Adipose tissue (tissue), 3 donors: ENCODE measurements at regions not wholly inside any gene's neighbourhood (a gene's known extent, or its start where the extent isn't known, plus 50 kb on each side); places are given as distances from the start of the nearest gene placed in this dataset.

Experiments
- H3K27ac ChIP-seq: one replicate; pipeline ENCODE4 v1.5.1; 2013; ENCODE audit warnings: low read depth, low read length
- WGBS, 3 donors: extraction: QIAGEN DNeasy Blood & Tissue Kit; methylation state at CpG; one replicate each; pipeline ENCODE4 v1.1.7; 2013; 5-methylcytosine and 5-hydroxymethylcytosine counted together
- donor health status: healthy with polysubstance abuse.
- donor health status: Bipolar disorder and iron deficiency.
- donor health status: healthy.

- H3K27ac ChIP-seq: no peak overlapping the region
- WGBS, 3 donors: 72 to 88% (median 75%) methylated on average over 5 of the region's 5 CpGs
These were observed 223.9 kb downstream of the TGFB2 start for GRCh38 chr1:218568962-218569550.

DNA sequence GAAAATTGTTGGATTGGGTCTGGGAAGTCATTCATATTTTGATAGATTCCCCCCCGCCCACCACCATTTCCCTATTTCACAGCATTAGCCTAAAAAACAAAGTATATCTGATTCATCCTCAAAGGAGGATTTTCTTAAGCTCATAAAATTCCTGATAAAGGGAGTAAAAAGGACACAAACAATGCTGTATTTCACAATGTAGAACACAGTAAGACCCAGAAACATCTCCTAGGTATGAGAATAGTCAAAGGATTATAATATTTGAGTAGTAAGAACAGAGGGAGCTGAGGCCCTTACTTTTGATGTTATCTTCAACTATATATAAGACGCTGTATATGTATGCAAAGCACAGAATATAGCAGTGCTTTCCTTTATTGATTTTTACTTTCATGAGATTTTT is 225.3 kb downstream of the TGFB2 start:
- no peak overlapping the region for H3K27ac ChIP-seq
- 71 to 94% (median 91%) methylated on average over 2 of the region's 2 CpGs for WGBS, 3 donors

DNA sequence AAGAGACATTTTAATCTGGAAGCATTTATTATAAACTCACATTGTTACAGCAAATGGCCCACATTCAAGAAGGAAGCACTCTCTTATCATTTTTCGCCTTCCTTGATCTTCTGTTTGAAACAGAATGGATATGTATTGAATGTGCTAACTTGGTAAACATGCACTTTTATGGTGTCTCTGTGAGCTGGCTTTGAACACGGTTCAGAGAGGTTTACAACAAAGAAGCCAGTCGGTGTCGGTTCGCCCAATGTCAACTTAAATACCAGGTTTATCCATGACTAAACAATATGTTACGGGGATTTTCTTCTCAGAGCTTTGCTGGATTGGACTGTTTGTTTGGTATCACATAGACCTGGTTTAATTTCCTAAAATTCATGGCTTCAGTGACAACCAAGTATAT is 226.4 kb downstream of the TGFB2 start:
- WGBS, 3 donors: 78 to 90% (median 89%) methylated on average over 6 of the region's 6 CpGs
- no peak overlapping the region for H3K27ac ChIP-seq

DNA sequence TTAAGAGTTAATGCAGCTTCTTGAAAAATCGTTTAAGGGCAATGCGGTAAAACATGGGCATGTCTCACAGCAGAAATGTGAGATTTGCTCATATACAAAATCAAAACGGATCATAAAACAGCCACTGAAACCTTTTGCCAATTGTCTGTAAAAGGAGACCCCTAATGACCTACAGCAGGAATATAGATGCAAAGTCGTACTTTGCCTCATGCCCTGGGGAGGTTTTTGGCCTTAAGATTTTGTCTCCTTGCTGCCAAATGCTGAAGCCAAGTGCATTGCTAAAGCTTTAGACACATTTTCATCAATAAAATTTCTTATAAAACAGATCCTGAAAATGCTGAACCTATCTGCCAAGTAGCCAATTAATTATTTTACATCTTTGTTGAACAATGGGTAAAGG is 226.9 kb downstream of the TGFB2 start:
- 58 to 74% (median 70%) methylated on average over 4 of the region's 4 CpGs for WGBS, 3 donors
- H3K27ac ChIP-seq: no peak overlapping the region

DNA sequence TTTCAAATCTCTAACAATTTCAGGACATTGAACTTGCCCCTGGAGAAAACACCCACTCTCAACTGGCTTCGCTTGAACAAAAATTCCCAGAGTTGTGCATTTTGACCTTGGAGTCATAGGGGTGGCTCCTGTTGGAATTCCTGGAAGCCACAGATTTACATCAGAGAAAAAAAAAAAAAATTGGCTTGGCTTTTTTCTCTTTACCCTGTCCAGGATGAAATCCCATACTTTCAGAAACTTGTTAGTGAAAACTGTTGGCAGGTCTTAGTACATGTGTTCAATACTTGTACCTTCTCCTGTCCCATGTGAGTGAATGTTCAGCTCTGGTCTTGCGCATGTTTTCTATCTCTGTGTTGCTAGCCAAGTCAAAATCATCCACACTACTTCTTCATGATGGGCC is 228.8 kb downstream of the TGFB2 start:
- WGBS, 3 donors: 73 to 84% (median 79%) methylated on average over 2 of the region's 2 CpGs
- no peak overlapping the region for H3K27ac ChIP-seq

GRCh38 chr1:218575079-218575478 is 229.9 kb downstream of the TGFB2 start:
- no peak overlapping the region for H3K27ac ChIP-seq
- WGBS, 3 donors: 72 to 76% (median 74%) methylated on average over 1 of the region's 1 CpG

DNA sequence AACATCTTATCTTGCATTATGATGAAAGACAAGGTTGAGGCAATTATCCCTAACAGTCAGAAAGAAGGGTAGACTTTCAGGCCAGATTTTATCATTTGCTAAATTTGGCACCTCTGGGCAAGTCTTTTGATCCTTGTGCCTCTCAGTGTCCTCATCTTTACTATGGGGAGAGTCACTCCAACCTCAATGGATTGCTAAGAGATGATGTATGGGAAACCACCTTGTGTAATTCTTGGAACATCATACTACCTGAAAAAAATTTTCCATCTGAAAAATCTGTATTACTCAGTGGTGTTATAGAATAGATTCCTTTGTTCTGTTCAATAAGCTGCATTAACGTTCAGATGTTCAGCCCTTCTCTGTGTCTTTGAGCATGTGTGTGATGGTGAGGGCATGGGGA is 230.7 kb downstream of the TGFB2 start:
- no peak overlapping the region for H3K27ac ChIP-seq
- 79 to 81% (median 80%) methylated on average over 1 of the region's 1 CpG for WGBS, 3 donors

DNA sequence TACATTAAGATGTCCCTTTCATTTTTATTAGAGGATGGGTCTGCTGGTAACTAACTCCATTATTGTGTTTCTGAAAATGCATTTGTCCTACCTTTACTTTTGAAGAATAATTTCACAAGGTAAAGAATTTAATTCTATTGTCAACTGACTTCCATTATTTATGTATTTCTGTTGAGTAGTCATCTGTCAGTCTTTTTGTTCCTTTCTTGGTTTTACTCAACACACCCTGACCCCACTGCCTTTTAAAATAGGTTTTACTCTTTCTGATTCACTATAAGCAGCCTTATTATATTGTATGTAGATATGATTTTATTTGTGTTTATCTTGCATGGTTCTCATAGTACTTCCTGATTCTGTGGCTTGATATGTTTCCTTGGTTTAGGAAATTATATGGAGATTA is 237.5 kb downstream of the TGFB2 start:
- no peak overlapping the region for H3K27ac ChIP-seq

GRCh38 chr1:218584418-218585155 is 239.5 kb downstream of the TGFB2 start:
- no peak overlapping the region for H3K27ac ChIP-seq
- WGBS, 3 donors: 32 to 60% (median 52%) methylated on average over 3 of the region's 3 CpGs

- 37 to 59% (median 51%) methylated on average over 10 of the region's 10 CpGs for WGBS, 3 donors
- no peak overlapping the region for H3K27ac ChIP-seq
These were observed 240.5 kb downstream of the TGFB2 start for GRCh38 chr1:218585511-218586184.

DNA sequence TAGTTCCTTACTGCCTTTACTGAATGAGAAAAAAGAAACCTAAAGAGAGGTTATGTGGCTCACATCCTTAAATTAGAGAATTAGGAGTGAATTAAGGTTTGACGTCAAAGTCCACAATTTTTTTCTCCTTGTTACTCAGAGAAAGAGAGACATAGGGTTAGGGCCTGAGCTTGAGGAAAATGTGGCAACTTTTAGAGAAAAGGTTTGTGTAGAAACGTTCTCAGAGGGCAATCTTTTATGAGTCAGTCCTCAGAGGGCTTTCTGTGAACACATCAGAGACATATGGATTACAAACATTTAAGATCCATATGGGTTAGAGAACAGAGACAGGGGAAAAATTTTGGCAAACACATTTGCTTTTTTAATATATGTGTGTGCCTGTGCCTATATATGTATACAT is 242.8 kb downstream of the TGFB2 start:
- no peak overlapping the region for H3K27ac ChIP-seq
- 76 to 87% (median 83%) methylated on average over 2 of the region's 2 CpGs for WGBS, 3 donors

DNA sequence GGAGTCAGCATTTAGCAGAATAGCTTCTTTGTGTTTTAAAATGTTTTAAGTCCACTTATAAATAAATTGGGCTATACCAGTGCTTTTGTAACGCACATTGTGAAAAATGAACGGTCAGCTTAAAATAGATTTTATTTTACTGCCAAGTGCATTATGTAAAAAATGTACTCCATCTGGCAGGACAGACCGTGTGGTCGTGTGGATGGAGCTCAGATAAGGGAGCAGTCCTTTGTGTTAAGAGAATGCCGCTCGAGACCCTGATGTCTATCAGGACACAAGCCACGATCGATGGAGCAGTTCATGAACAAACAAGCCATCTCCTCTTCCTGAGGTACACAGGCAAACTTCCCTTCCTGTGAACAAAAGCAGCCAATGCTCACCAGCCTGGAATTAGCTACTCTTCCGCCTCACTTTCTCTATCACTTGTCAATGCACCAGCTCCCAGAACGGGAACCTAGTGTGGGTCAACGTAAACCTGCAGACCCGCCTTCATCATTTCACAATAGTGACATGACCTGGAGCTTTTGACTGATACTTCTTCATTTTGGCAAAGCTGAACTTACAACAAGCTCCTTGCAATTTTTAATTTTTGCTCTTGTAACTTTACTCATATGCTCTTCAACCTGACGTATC is 243.5 kb downstream of the TGFB2 start:
- no peak overlapping the region for H3K27ac ChIP-seq
- 34 to 40% (median 39%) methylated on average over 13 of the region's 13 CpGs for WGBS, 3 donors

DNA sequence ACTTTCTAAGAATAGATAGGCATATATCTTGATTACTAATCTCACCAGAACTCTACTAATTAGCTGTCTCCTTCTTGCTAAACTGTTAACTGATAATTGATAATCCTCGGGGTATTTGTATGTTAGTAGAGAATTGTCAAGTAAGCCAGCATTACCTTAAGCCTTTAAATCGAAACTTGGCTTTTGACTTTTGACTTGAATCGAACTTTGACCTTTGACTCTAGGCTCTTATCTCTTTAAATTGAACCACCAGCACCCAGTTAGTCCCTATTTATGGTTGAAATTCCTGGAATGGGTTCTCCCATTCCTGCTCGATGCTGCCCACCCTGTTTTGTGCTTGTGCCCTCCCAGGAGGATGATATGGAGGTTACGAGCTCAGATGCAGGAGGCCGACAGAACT is 244.4 kb downstream of the TGFB2 start:
- WGBS, 3 donors: 88 to 90% (median 89%) methylated on average over 6 of the region's 6 CpGs
- H3K27ac ChIP-seq: no peak overlapping the region

DNA sequence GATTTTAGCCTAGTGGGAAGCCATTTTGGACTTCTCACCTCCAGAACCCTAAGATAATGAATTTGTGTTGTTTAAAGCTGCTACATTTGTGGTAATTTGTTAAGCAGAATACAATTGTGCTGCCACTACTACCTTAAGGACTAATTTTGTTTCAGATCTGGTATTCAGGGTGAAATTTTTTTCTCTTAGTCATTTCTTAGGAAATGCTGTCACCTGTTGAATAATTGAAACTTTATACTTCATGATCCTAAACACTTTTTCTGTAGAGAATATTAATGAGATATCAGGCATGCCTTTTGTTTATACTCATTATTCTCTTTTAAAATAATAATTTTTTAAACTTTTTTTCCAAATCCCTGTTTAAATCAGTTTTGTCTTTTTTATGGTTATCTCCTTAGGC is 246.8 kb downstream of the TGFB2 start:
- H3K27ac ChIP-seq: no peak overlapping the region

- WGBS, 3 donors: 63 to 73% (median 65%) methylated on average over 2 of the region's 2 CpGs
- no peak overlapping the region for H3K27ac ChIP-seq
These were observed 247.6 kb downstream of the TGFB2 start for GRCh38 chr1:218592688-218593087.

GRCh38 chr1:218600968-218601367 is 255.8 kb downstream of the TGFB2 start:
- no peak overlapping the region for H3K27ac ChIP-seq
- WGBS, 3 donors: 81 to 91% (median 85%) methylated on average over 3 of the region's 3 CpGs

GRCh38 chr1:218604217-218604616 is 259.1 kb downstream of the TGFB2 start:
- no peak overlapping the region for H3K27ac ChIP-seq
- 81 to 97% (median 86%) methylated on average over 1 of the region's 1 CpG for WGBS, 3 donors

DNA sequence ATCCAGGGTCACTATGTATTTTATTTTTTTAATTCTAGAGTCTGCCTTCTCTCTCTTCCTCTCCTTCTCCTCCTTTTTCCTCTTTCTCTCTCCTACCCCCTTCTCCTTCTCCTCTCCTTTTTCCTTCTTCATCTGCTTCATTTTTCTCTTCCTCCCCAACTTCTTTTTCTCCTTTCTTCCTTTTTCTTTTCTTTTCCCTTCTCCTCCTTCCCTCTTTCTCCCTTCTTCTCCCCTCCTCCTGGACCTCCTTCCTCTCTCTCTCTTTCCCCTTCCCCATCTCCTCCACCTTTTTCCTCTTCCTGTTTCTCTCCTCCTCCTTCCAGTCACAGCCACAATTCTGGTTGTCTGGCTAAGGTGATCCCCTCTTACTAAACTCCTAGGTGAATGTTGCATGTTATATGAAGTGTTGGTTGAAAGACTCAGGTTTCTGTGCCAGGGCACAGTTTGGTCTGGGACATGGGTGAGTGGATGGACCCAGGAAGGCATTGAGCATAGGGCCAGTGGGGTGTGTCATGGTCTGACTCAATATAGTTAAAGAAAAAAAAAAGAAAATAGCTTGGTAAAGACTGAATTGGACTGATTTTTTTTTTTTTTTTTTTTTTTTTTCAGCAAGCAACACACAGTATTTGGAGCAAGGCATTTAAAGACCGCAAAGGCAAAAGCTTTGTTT is 266.9 kb downstream of the TGFB2 start:
- no peak overlapping the region for H3K27ac ChIP-seq
- WGBS, 3 donors: 100% methylated on average over 1 of the region's 1 CpG

- 76 to 91% (median 88%) methylated on average over 2 of the region's 2 CpGs for WGBS, 3 donors
- no peak overlapping the region for H3K27ac ChIP-seq
These were observed 268.0 kb downstream of the TGFB2 start for GRCh38 chr1:218613105-218613504.
